ENCODE measurements at regions not wholly inside any gene's neighbourhood (a gene's known extent, or its start where the extent isn't known, plus 50 kb on each side); places are given as distances from the start of the nearest gene placed in this dataset.

GRCh38 chr10:10527861-10528562, 489.7 kb upstream of the CELF2 start:
- no peak overlapping the region for H3K4me3 ChIP-seq
- no peak for TF ChIP-seq CTCF (IDR thresholded peaks at IDR 0.05)
- no peak for TF ChIP-seq EP300 (IDR thresholded peaks at IDR 0.05)
- no peak for TF ChIP-seq POLR2AphosphoS5 (IDR thresholded peaks at IDR 0.05)
- TF ChIP-seq POLR2A (IDR thresholded peaks at IDR 0.05), result no peak
- intact Hi-C loops (cut with DNase I), result no loop called here
- 77 to 82% methylated on average over 2 of the region's 2 CpGs for WGBS, 2 donors
- DNase-seq, result no peak
- no peaks in the 10 kb centered on the region for H3K36me3 ChIP-seq
- no peaks in the 10 kb centered on the region for H3K27me3 ChIP-seq
- peaks cover 0 to 11% (median 8%) of the 10 kb centered on the region in 4 donors for H3K4me1 ChIP-seq
- H3K9me3 ChIP-seq, result no peaks in the 10 kb centered on the region
- no peak overlapping the region for H3K27ac ChIP-seq

DNA sequence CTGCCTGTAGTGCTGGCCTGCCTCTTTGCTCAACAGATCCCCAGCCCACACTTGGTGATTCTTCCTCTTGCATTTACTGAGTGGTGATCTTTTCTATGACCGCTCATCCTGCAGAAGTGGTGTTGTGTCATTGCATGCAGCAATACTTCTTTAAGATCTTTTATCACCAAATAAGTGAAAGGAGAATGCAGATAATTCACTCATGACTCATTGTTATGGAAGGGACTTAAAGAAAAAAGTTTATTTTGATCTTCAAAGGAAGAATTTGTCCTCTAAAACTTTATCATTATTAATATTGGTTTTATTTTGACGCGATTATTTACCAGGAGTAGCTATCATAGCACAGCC, 489.1 kb upstream of the CELF2 start:
- no peak overlapping the region for H3K4me3 ChIP-seq
- no peak overlapping the region for H3K27ac ChIP-seq
- WGBS, 2 donors, result 92 to 95% methylated on average over 3 of the region's 3 CpGs
- TF ChIP-seq POLR2AphosphoS5 (IDR thresholded peaks at IDR 0.05) (no peak), EP300 (IDR thresholded peaks at IDR 0.05) (no peak), POLR2A (IDR thresholded peaks at IDR 0.05) (no peak), CTCF (IDR thresholded peaks at IDR 0.05) (no peak)
- H3K36me3 ChIP-seq, result no peaks in the 10 kb centered on the region
- intact Hi-C loops (cut with DNase I), result no loop called here
- peaks cover 0 to 11% (median 8%) of the 10 kb centered on the region in 4 donors for H3K4me1 ChIP-seq
- H3K27me3 ChIP-seq, result no peaks in the 10 kb centered on the region
- no peak for DNase-seq
- no peaks in the 10 kb centered on the region for H3K9me3 ChIP-seq

- intact Hi-C loops (cut with DNase I), result no loop called here
- no peak for DNase-seq
- no peaks in the 10 kb centered on the region for H3K27me3 ChIP-seq
- H3K36me3 ChIP-seq, result no peaks in the 10 kb centered on the region
- H3K27ac ChIP-seq, result no peak overlapping the region
- no peaks in the 10 kb centered on the region for H3K9me3 ChIP-seq
- H3K4me3 ChIP-seq, result no peak overlapping the region
- no peak for TF ChIP-seq CTCF (IDR thresholded peaks at IDR 0.05)
- TF ChIP-seq POLR2AphosphoS5 (IDR thresholded peaks at IDR 0.05), result no peak
- no peak for TF ChIP-seq POLR2A (IDR thresholded peaks at IDR 0.05)
- TF ChIP-seq EP300 (IDR thresholded peaks at IDR 0.05), result no peak
- H3K4me1 ChIP-seq, result peaks cover 0 to 11% (median 8%) of the 10 kb centered on the region in 4 donors
- WGBS, 2 donors, result 57 to 69% methylated on average over 3 of the region's 3 CpGs
These were observed 487.4 kb upstream of the CELF2 start for GRCh38 chr10:10530313-10530712.

DNA sequence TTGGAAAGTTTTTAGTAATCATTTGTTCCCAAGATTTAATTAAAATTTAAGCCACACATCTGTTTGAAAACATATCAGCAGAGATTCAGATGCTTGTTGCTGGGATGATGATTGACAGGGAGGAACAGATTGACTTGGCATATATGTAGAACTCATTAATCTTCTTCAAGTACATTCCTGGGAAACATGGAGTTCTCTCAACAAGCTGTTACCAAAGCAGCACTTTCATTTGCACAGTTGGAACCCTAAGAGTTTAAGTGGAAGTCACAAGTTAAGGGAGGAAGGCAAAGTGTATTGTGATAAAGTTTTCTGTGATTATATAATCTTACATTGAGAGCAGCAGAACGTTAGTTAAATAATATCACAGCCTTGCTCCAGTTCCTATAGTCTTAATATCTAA, 485.4 kb upstream of the CELF2 start:
- 74 to 87% methylated on average over 1 of the region's 1 CpG for WGBS, 2 donors
- H3K36me3 ChIP-seq, result no peaks in the 10 kb centered on the region
- H3K27ac ChIP-seq, result no peak overlapping the region
- H3K27me3 ChIP-seq, result no peaks in the 10 kb centered on the region
- H3K4me1 ChIP-seq, result peaks cover 0 to 11% (median 8%) of the 10 kb centered on the region in 4 donors
- TF ChIP-seq POLR2A (IDR thresholded peaks at IDR 0.05) (no peak), POLR2AphosphoS5 (IDR thresholded peaks at IDR 0.05) (no peak), EP300 (IDR thresholded peaks at IDR 0.05) (no peak), CTCF (IDR thresholded peaks at IDR 0.05) (no peak)
- DNase-seq, result no peak
- H3K4me3 ChIP-seq, result no peak overlapping the region
- no peaks in the 10 kb centered on the region for H3K9me3 ChIP-seq
- intact Hi-C loops (cut with DNase I), result no loop called here

DNA sequence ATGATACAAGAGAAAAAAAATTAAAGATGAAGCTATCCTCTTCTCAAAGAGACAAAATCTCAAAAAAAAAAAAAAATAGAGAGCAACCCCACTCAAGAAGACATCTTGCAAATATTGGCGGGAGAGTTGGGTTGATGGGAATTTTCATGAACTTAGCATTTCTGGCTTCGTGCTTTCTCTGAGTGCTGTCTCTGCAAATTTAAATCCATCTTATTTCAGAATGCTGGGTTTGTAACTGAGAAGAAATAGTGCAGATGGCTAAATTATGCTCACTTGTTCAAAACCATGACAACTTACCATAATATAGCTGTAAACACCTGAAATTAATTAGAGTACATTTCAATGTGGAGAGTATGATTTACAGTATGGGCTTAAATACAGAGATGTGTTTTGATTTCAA, 484.8 kb upstream of the CELF2 start:
- Histone ChIP-seq H3K36me3 (no peaks in the 10 kb centered on the region), H3K9me3 (no peaks in the 10 kb centered on the region), H3K4me1 (peaks cover 0 to 11% (median 8%) of the 10 kb centered on the region in 4 donors), H3K27ac (no peak overlapping the region), H3K4me3 (no peak overlapping the region), H3K27me3 (no peaks in the 10 kb centered on the region)
- no peak for DNase-seq
- WGBS, 2 donors, result 92 to 93% methylated on average over 2 of the region's 2 CpGs
- intact Hi-C loops (cut with DNase I), result no loop called here
- TF ChIP-seq EP300 (IDR thresholded peaks at IDR 0.05) (no peak), POLR2AphosphoS5 (IDR thresholded peaks at IDR 0.05) (no peak)
